H9 (cell line): ENCODE measurements at regions not wholly inside any gene's neighbourhood (a gene's known extent, or its start where the extent isn't known, plus 50 kb on each side); places are given as distances from the start of the nearest gene placed in this dataset.

Experiments
- DNase-seq: peaks from one replicate; pipeline ENCODE4 v3.0.0-alpha.2; 2017
- H2AFZ ChIP-seq: one replicate; pipeline ENCODE4 v1.6.1; 2013; ENCODE audit warnings: mild to moderate bottlenecking, low read length, control low read depth, moderate library complexity
- H2AK5ac ChIP-seq: 2 replicates; pipeline ENCODE4 v1.6.1; 2013; ENCODE audit warnings: low read length, control low read depth, mixed read lengths; ENCODE audit not compliant: insufficient read length
- H2BK120ac ChIP-seq: one replicate; pipeline ENCODE4 v1.6.1; 2013; ENCODE audit warnings: low read depth, mild to moderate bottlenecking, low read length, control low read depth, inconsistent platforms; ENCODE audit not compliant: poor library complexity, severe bottlenecking
- H2BK12ac ChIP-seq: 2 replicates; pipeline ENCODE4 v1.6.1; 2013; ENCODE audit warnings: low read length, control low read depth, mixed read lengths, low read depth; ENCODE audit not compliant: insufficient read length
- H2BK15ac ChIP-seq: 2 replicates; pipeline ENCODE4 v1.6.1; 2013; ENCODE audit warnings: low read depth, low read length, control low read depth
- H2BK20ac ChIP-seq: one replicate; pipeline ENCODE4 v1.6.1; 2013; ENCODE audit warnings: low read depth, mild to moderate bottlenecking, low read length, control low read depth, inconsistent platforms; ENCODE audit not compliant: poor library complexity, severe bottlenecking
- H2BK5ac ChIP-seq: 2 replicates; pipeline ENCODE4 v1.6.1; 2013; ENCODE audit warnings: low read length, control low read depth, mixed read lengths; ENCODE audit not compliant: insufficient read length
- H3K14ac ChIP-seq: 2 replicates; pipeline ENCODE4 v1.6.1; 2013; ENCODE audit warnings: low read length, control low read depth; ENCODE audit not compliant: insufficient read depth
- H3K18ac ChIP-seq: 2 replicates; pipeline ENCODE4 v1.6.1; 2013; ENCODE audit warnings: low read depth, mild to moderate bottlenecking, mixed read lengths, low read length, control low read depth; ENCODE audit not compliant: insufficient read length
- H3K23ac ChIP-seq: 2 replicates; pipeline ENCODE4 v1.6.1; 2013; ENCODE audit warnings: low read length, control low read depth, mixed read lengths, low read depth; ENCODE audit not compliant: insufficient read length
- H3K23me2 ChIP-seq: 2 replicates; pipeline ENCODE4 v1.6.1; 2013; ENCODE audit warnings: low read depth, mild to moderate bottlenecking, mixed read lengths, low read length, control low read depth; ENCODE audit not compliant: insufficient read length, poor library complexity, severe bottlenecking
- H3K27ac ChIP-seq: 2 replicates; pipeline ENCODE4 v1.5.1; 2013; ENCODE audit warnings: low read length, control low read depth, mixed read lengths, low read depth; ENCODE audit not compliant: insufficient read length
- H3K27me3 ChIP-seq: 2 replicates; pipeline ENCODE4 v1.6.1; 2013; ENCODE audit warnings: low read length, control low read depth, inconsistent platforms; ENCODE audit not compliant: insufficient read depth
- H3K4ac ChIP-seq: 2 replicates; pipeline ENCODE4 v1.6.1; 2013; ENCODE audit warnings: low read depth, mild to moderate bottlenecking, control low read depth, inconsistent platforms, low read length, moderate library complexity
- H3K4me1 ChIP-seq: 2 replicates; pipeline ENCODE4 v1.6.1; 2013; ENCODE audit warnings: low read length, control low read depth, inconsistent platforms; ENCODE audit not compliant: insufficient read depth
- H3K4me2 ChIP-seq: 2 replicates; pipeline ENCODE4 v1.6.1; 2013; ENCODE audit warnings: low read length, control low read depth, mixed read lengths; ENCODE audit not compliant: insufficient read length, insufficient read depth
- H3K56ac ChIP-seq: 2 replicates; pipeline ENCODE4 v1.6.1; 2013; ENCODE audit warnings: low read depth, mild to moderate bottlenecking, mixed read lengths, low read length, control low read depth; ENCODE audit not compliant: insufficient read length
- H3K79me1 ChIP-seq: 2 replicates; pipeline ENCODE4 v1.6.1; 2013; ENCODE audit warnings: low read depth, mild to moderate bottlenecking, moderate library complexity, low read length, control low read depth, inconsistent platforms; ENCODE audit not compliant: insufficient read depth, poor library complexity, severe bottlenecking
- H3K79me2 ChIP-seq: 2 replicates; pipeline ENCODE4 v1.6.1; 2013; ENCODE audit warnings: low read length, control low read depth, inconsistent platforms; ENCODE audit not compliant: insufficient read depth
- H3K9ac ChIP-seq: 2 replicates; pipeline ENCODE4 v1.6.1; 2013; ENCODE audit warnings: low read length, control low read depth, mixed read lengths; ENCODE audit not compliant: insufficient read length; ENCODE audit errors: extremely low read depth
- H3K9me3 ChIP-seq: one replicate; pipeline ENCODE4 v1.6.1; 2013; ENCODE audit warnings: low read depth, low read length, inconsistent platforms; ENCODE audit not compliant: control insufficient read depth
- H3T11ph ChIP-seq: one replicate; pipeline ENCODE4 v1.6.1; 2013; ENCODE audit warnings: mild to moderate bottlenecking, low read length, control low read depth, inconsistent platforms
- H4K20me1 ChIP-seq: one replicate; pipeline ENCODE4 v1.6.1; 2013; ENCODE audit not compliant: control insufficient read depth, insufficient read length, insufficient read depth
- H4K5ac ChIP-seq: 2 replicates; pipeline ENCODE4 v1.6.1; 2013; ENCODE audit warnings: low read depth, mild to moderate bottlenecking, mixed read lengths, low read length, control low read depth; ENCODE audit not compliant: insufficient read length
- H4K8ac ChIP-seq: replicated peaks from 2 replicates; pipeline ENCODE4 v1.6.1; 2013; ENCODE audit warnings: low read length, control low read depth, mixed read lengths, low read depth; ENCODE audit not compliant: insufficient read length
- H4K91ac ChIP-seq: 2 replicates; pipeline ENCODE4 v1.6.1; 2013; ENCODE audit warnings: low read depth, mild to moderate bottlenecking, moderate library complexity, mixed read lengths, low read length, control low read depth; ENCODE audit not compliant: insufficient read length
- H3K27ac Mint-ChIP-seq, 3 experiments: 2 replicates in 2 of 3; 3 replicates in 1 of 3; pipeline ENCODE4 v1.8.0; 2020 to 2021; ENCODE audit warnings: mixed read lengths in 3 of 3, mild to moderate bottlenecking in 1 of 3, moderate library complexity in 1 of 3
- H3K27me3 Mint-ChIP-seq: 2 replicates; pipeline ENCODE4 v1.8.0; 2021; ENCODE audit warnings: low read depth, mild to moderate bottlenecking, moderate library complexity, mixed read lengths
- H3K36me3 Mint-ChIP-seq, 3 experiments: 2 replicates in 2 of 3; 3 replicates in 1 of 3; pipeline ENCODE4 v1.8.0; 2020 to 2021; ENCODE audit warnings: low read depth in 3 of 3, mixed read lengths in 3 of 3; ENCODE audit not compliant: insufficient read depth in 1 of 3
- H3K4me1 Mint-ChIP-seq, 2 experiments: 2 replicates each; pipeline ENCODE4 v1.8.0; 2020; ENCODE audit warnings: mixed read lengths in 2 of 2
- H3K4me3 Mint-ChIP-seq, 2 experiments: 2 replicates in 1 of 2; 3 replicates in 1 of 2; pipeline ENCODE4 v1.8.0; 2020 to 2021; ENCODE audit warnings: mild to moderate bottlenecking in 2 of 2, mixed read lengths in 2 of 2, moderate library complexity in 1 of 2
- H3K9me3 Mint-ChIP-seq, 2 experiments: 2 replicates in 1 of 2; 3 replicates in 1 of 2; pipeline ENCODE4 v1.8.0; 2020; ENCODE audit warnings: mild to moderate bottlenecking in 2 of 2, mixed read lengths in 2 of 2, moderate library complexity in 1 of 2
- WGBS: extraction: QIAGEN DNeasy Blood & Tissue Kit; methylation state at CpG from one replicate; pipeline ENCODE4 v1.1.7; 2013; ENCODE audit warnings: missing lambda C conversion rate, low lambda C conversion rate, mixed read lengths; ENCODE audit not compliant: insufficient read length; ENCODE audit errors: extremely low coverage; 5-methylcytosine and 5-hydroxymethylcytosine counted together
- TF ChIP-seq, protein P1 (sequence below): fragments of 200-600 bp; sonication (generic); conservative IDR thresholded peaks from 3 replicates; pipeline ENCODE4 v1.8.0; 2021; ENCODE audit warnings: antibody characterized with exemption, mild to moderate bottlenecking

DNA sequence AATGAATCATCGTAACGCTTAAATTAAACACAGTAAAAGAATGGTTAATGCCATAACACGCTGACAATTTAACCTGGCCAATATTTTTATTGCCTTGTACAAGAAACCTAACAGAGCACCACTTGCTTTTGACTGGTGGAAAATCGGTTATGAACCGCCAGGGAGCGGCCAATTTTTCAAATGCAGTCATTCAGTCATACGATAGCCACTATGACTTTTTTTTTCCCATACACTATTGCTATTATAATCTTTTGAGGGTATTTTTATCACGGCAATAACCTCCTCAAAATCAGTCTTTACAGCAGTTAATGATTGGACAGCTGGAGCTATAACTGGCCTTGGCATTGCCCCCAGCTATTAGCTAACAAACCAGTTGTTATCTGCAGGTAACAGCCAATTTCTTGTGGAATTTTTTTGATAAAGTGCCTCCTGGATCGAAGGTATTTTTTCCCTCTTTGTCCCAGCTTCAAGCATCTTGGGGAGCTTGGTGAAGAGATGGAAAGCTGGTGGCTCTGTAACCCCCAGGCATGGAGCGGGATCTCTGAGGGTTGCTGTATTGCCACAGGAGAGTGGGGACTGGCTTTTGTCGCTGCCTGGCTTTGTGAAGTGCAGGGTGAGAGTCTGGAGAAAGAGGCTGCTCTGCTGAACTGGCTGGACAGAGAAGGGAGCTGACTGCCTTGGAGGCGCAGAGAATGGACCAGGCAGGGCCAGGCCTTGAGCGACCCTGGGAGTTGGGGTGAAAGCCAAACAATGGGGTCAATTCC, 198.4 kb upstream of the ZNF536 start:
- Histone ChIP-seq H3K9ac (no peak overlapping the region), H2BK120ac (no peak overlapping the region), H3K27ac (no peak overlapping the region), H3K4me1 (no peaks in the 10 kb centered on the region), H3K79me2 (no peaks in the 10 kb centered on the region), H2BK12ac (no peak overlapping the region), H2BK15ac (no peak overlapping the region), H4K20me1 (no peaks in the 10 kb centered on the region), H3K4ac (no peak overlapping the region), H3K23ac (no peak overlapping the region), H2AFZ (no peak overlapping the region), H3K4me2 (no peak overlapping the region), H3T11ph (no peak overlapping the region), H3K27me3 (no peaks in the 10 kb centered on the region), H4K8ac (no peak overlapping the region), H3K9me3 (no peaks in the 10 kb centered on the region), H3K18ac (no peak overlapping the region), H2AK5ac (no peak overlapping the region), H2BK20ac (no peak overlapping the region), H2BK5ac (no peak overlapping the region), H3K14ac (no peak overlapping the region), H4K5ac (no peak overlapping the region), H3K23me2 (no peaks in the 10 kb centered on the region), H4K91ac (no peak overlapping the region), H3K79me1 (no peaks in the 10 kb centered on the region), H3K56ac (no peak overlapping the region)
- TF ChIP-seq, protein P1, sequence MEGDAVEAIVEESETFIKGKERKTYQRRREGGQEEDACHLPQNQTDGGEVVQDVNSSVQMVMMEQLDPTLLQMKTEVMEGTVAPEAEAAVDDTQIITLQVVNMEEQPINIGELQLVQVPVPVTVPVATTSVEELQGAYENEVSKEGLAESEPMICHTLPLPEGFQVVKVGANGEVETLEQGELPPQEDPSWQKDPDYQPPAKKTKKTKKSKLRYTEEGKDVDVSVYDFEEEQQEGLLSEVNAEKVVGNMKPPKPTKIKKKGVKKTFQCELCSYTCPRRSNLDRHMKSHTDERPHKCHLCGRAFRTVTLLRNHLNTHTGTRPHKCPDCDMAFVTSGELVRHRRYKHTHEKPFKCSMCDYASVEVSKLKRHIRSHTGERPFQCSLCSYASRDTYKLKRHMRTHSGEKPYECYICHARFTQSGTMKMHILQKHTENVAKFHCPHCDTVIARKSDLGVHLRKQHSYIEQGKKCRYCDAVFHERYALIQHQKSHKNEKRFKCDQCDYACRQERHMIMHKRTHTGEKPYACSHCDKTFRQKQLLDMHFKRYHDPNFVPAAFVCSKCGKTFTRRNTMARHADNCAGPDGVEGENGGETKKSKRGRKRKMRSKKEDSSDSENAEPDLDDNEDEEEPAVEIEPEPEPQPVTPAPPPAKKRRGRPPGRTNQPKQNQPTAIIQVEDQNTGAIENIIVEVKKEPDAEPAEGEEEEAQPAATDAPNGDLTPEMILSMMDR = no peak
- no CpG with 5 or more reads among the region's 13 CpGs for WGBS
- DNase-seq = no peak
- Mint-ChIP-seq H3K4me3 (no peak overlapping the region), H3K36me3 (peaks cover 0 to 6% (median 3%) of the 10 kb centered on the region in 3 experiments; a peak in 2 of 7 replicates), H3K4me1 (peaks cover 8 to 10% of the 10 kb centered on the region in 2 experiments), H3K27ac (no peak overlapping the region), H3K27me3 (peaks cover 6% of the 10 kb centered on the region), H3K9me3 (peaks cover 3 to 6% of the 10 kb centered on the region in 2 experiments; a peak in 2 of 5 replicates)
